MM.1S (cell line): ENCODE measurements at regions not wholly inside any gene's neighbourhood (a gene's known extent, or its start where the extent isn't known, plus 50 kb on each side); places are given as distances from the start of the nearest gene placed in this dataset.

ENCODE experiments used
- DNase-seq: peaks from one replicate; pipeline ENCODE4 v3.0.0-alpha.2; 2015
- H2AFZ ChIP-seq: fragments of 300-600 bp; sonication (generic); 2 replicates; pipeline ENCODE4 v1.6.0; 2016; ENCODE audit warnings: antibody characterized with exemption, low read length
- H3F3A ChIP-seq: fragments of 300-600 bp; sonication (generic); 2 replicates; pipeline ENCODE4 v1.6.1; 2016; ENCODE audit warnings: mild to moderate bottlenecking, antibody characterized with exemption, low read length, moderate library complexity, mixed read lengths; ENCODE audit not compliant: insufficient read depth
- H3K27ac ChIP-seq: fragments of 300-600 bp; sonication (generic); 2 replicates; pipeline ENCODE4 v1.5.1; 2016; ENCODE audit warnings: mild to moderate bottlenecking, low read length
- H3K27me3 ChIP-seq: fragments of 300-600 bp; sonication (generic); replicated peaks from 2 replicates; pipeline ENCODE4 v1.6.0; 2016; ENCODE audit warnings: low read length; ENCODE audit not compliant: insufficient read depth
- H3K36me3 ChIP-seq: fragments of 300-600 bp; sonication (generic); replicated peaks from 2 replicates; pipeline ENCODE4 v1.6.1; 2016; ENCODE audit warnings: mild to moderate bottlenecking, low read length, mixed read lengths; ENCODE audit not compliant: insufficient read depth
- H3K4me1 ChIP-seq: fragments of 300-600 bp; sonication (generic); 2 replicates; pipeline ENCODE4 v1.6.1; 2016; ENCODE audit warnings: low read length, mixed read lengths
- H3K4me2 ChIP-seq: fragments of 300-600 bp; sonication (generic); 2 replicates; pipeline ENCODE4 v1.6.0; 2016; ENCODE audit warnings: low read depth, low read length
- H3K4me3 ChIP-seq: fragments of 300-600 bp; sonication (generic); 2 replicates; pipeline ENCODE4 v1.5.1; 2016; ENCODE audit warnings: low read length, mixed read lengths
- H3K79me2 ChIP-seq: fragments of 300-600 bp; sonication (generic); 2 replicates; pipeline ENCODE4 v1.6.1; 2016; ENCODE audit warnings: mixed run types, low read length, mixed read lengths
- H3K9ac ChIP-seq: fragments of 300-600 bp; sonication (generic); 2 replicates; pipeline ENCODE4 v1.6.1; 2016; ENCODE audit warnings: low read length, mixed read lengths
- H3K9me2 ChIP-seq: fragments of 300-600 bp; sonication (generic); replicated peaks from 2 replicates; pipeline ENCODE4 v1.6.1; 2016; ENCODE audit warnings: mild to moderate bottlenecking, low read length, mixed read lengths; ENCODE audit not compliant: insufficient read depth
- H3K9me3 ChIP-seq: fragments of 300-600 bp; sonication (generic); replicated peaks from 2 replicates; pipeline ENCODE4 v1.6.1; 2016; ENCODE audit warnings: mild to moderate bottlenecking, low read length, mixed read lengths; ENCODE audit not compliant: insufficient read depth
- H4K20me1 ChIP-seq: fragments of 300-600 bp; sonication (generic); 2 replicates; pipeline ENCODE4 v1.6.1; 2016; ENCODE audit warnings: mild to moderate bottlenecking, low read length, moderate library complexity, mixed read lengths; ENCODE audit not compliant: insufficient read depth
- EZH2 ChIP-seq: fragments of 300-600 bp; sonication (generic); optimal IDR thresholded peaks from 2 replicates; pipeline ENCODE3; 2017; ENCODE audit warnings: low read depth, mild to moderate bottlenecking, antibody characterized with exemption, low read length, mixed read lengths
- EZH2phosphoT487 ChIP-seq: fragments of 300-600 bp; sonication (generic); IDR thresholded peaks from 2 replicates; pipeline ENCODE4 v1.6.1; 2018; ENCODE audit warnings: antibody characterized with exemption, low read length
- TF ChIP-seq, protein P1 (sequence below): fragments of 300-600 bp; sonication (generic); IDR thresholded peaks from 2 replicates; pipeline ENCODE4 v1.5.1; 2016; ENCODE audit warnings: antibody characterized with exemption, low read length, mixed read lengths

DNA sequence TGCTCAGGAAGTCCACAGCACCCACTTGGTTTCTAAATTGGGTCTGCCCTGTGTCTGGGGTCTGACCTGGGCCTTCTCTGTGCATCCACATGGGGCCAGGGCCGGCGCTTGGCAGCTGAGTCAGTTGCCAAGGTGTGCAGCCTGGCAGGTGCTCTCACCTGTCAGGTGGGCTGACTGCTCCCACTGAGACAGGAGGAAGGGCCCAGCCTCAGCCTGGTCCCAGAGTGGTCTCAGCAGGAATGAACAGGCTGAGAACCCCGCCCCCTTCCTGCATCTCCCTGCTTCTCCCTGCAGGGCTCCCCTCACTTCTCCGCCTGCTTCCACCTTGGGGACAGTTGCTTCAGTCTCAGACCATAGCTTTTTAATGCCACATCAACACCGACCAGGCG lies 60.5 kb downstream of the BARX1 start:
- Histone ChIP-seq H3K4me3 (no peak overlapping the region), H2AFZ (no peak overlapping the region), H3F3A (no peaks in the 10 kb centered on the region), H3K27ac (no peak overlapping the region), H3K36me3 (no peaks in the 10 kb centered on the region), H3K4me2 (no peak overlapping the region), H3K27me3 (no peaks in the 10 kb centered on the region), H3K4me1 (no peaks in the 10 kb centered on the region), H3K79me2 (no peaks in the 10 kb centered on the region), H3K9me3 (no peaks in the 10 kb centered on the region), H4K20me1 (no peaks in the 10 kb centered on the region), H3K9ac (no peak overlapping the region), H3K9me2 (no peaks in the 10 kb centered on the region)
- TF ChIP-seq EZH2phosphoT487 (no peak), EZH2 (no peak)
- TF ChIP-seq, protein P1, sequence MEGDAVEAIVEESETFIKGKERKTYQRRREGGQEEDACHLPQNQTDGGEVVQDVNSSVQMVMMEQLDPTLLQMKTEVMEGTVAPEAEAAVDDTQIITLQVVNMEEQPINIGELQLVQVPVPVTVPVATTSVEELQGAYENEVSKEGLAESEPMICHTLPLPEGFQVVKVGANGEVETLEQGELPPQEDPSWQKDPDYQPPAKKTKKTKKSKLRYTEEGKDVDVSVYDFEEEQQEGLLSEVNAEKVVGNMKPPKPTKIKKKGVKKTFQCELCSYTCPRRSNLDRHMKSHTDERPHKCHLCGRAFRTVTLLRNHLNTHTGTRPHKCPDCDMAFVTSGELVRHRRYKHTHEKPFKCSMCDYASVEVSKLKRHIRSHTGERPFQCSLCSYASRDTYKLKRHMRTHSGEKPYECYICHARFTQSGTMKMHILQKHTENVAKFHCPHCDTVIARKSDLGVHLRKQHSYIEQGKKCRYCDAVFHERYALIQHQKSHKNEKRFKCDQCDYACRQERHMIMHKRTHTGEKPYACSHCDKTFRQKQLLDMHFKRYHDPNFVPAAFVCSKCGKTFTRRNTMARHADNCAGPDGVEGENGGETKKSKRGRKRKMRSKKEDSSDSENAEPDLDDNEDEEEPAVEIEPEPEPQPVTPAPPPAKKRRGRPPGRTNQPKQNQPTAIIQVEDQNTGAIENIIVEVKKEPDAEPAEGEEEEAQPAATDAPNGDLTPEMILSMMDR: no peak
- DNase-seq: no peak

DNA sequence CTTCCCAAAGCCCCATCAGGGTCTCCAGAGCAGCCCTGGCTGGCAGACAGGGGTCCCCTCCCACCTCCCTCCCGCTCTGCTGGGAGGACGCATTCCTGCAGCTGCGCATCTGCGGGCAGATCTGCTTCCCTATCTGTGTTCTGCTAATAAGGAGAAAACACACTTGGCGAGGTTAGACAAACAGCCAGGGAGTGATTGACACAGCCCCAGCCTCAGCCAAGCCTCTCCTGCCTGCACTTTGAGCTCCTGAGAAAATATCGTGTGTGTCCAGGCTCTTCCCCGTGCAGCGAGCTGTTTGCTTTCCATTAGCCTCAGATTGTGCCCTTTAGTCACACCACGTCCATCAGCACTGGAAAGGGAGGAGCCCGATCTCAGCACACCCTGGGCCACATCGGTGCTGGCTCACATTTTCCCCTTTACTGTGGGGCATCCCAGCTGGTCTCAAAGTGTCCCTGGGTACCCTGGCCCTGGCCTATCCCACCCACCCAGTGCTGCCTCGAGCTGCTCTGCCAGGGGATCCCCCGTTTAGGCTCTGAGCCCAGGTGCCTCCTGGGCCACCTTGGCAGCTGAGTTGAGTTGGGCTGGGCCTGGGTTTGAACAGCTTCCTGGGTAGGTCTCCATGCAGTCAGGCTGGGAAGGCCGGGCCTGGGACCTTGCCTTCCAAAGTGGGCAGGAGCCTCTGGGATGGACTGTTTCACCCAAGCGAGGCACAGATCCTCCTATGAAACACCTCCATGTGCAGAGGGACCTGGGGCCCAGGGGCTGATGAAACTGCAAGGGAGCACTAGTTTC lies 61.1 kb downstream of the BARX1 start:
- Histone ChIP-seq H3K4me2 (no peak overlapping the region), H3K9ac (no peak overlapping the region), H3F3A (no peaks in the 10 kb centered on the region), H3K79me2 (no peaks in the 10 kb centered on the region), H3K9me3 (no peaks in the 10 kb centered on the region), H3K27ac (no peak overlapping the region), H3K9me2 (no peaks in the 10 kb centered on the region), H3K4me3 (no peak overlapping the region), H4K20me1 (no peaks in the 10 kb centered on the region), H2AFZ (no peak overlapping the region), H3K27me3 (no peaks in the 10 kb centered on the region), H3K4me1 (no peaks in the 10 kb centered on the region), H3K36me3 (no peaks in the 10 kb centered on the region)
- DNase-seq: no peak
- TF ChIP-seq, protein P1: no peak
- TF ChIP-seq EZH2: no peak
- TF ChIP-seq EZH2phosphoT487: no peak

DNA sequence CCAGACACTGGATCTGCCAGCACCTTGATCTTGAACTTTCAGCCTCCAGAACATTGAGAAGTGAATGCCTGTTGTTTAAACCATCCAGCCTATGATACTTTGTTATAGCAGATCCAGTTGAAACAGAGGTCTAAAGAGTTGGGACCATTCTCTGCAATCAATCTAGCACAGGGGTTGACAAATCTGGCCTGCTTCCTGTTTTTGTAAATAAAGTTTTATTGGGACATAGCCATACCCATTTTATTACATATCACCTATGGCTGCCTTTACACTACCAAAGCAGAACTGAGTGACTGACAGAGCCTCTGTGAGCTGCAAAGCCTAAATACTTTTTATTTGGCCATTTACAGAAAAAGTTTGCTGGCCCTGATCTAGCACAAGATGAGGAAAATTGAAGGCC lies 62.0 kb downstream of the BARX1 start:
- Histone ChIP-seq H3K27ac (no peak overlapping the region), H3K27me3 (no peaks in the 10 kb centered on the region), H3K4me2 (no peak overlapping the region), H2AFZ (no peak overlapping the region), H3K4me1 (no peaks in the 10 kb centered on the region), H3F3A (no peaks in the 10 kb centered on the region), H3K9me2 (no peaks in the 10 kb centered on the region), H3K4me3 (no peak overlapping the region), H3K36me3 (no peaks in the 10 kb centered on the region), H4K20me1 (no peaks in the 10 kb centered on the region), H3K9ac (no peak overlapping the region), H3K79me2 (no peaks in the 10 kb centered on the region), H3K9me3 (no peaks in the 10 kb centered on the region)
- DNase-seq: no peak
- TF ChIP-seq EZH2 (no peak), EZH2phosphoT487 (no peak)
- TF ChIP-seq, protein P1: no peak
